ENCODE measurements at regions not wholly inside any gene's neighbourhood (a gene's known extent, or its start where the extent isn't known, plus 50 kb on each side); places are given as distances from the start of the nearest gene placed in this dataset.
A peak's percentile ranks its signal among the peaks of the same experiment; 100 is the strongest.

GRCh38 chr11:33631749-33632091 is 68.9 kb downstream of the C11orf91 start:
- H3K27ac ChIP-seq, result no peak overlapping the region
- H3K36me3 ChIP-seq, result no peaks in the 10 kb centered on the region
- DNase-seq (no peak), ATAC-seq (peak in 3 of 4 donors; percentile 36 to 60 (median 58))
- intact Hi-C loops (cut with DNase I), result no loop called here
- 68 to 81% (median 72%) methylated on average over 5 of the region's 5 CpGs for WGBS, 4 donors
- H3K9me3 ChIP-seq, result peaks cover 0 to 7% (median 0%) of the 10 kb centered on the region in 12 donors
- peaks cover 0 to 9% (median 0%) of the 10 kb centered on the region in 12 donors for H3K4me1 ChIP-seq
- TF ChIP-seq POLR2A (IDR thresholded peaks at IDR 0.05), result no peak
- no peak for TF ChIP-seq CTCF (IDR thresholded peaks at IDR 0.05)
- H3K27me3 ChIP-seq, result no peaks in the 10 kb centered on the region
- no peak overlapping the region for H3K4me3 ChIP-seq

- Histone ChIP-seq H3K36me3 (no peaks in the 10 kb centered on the region), H3K4me3 (no peak overlapping the region), H3K27ac (no peak overlapping the region), H3K27me3 (no peaks in the 10 kb centered on the region), H3K9me3 (peaks cover 0 to 7% (median 0%) of the 10 kb centered on the region in 12 donors), H3K4me1 (peaks cover 0 to 5% (median 0%) of the 10 kb centered on the region in 12 donors)
- ATAC-seq (no peak), DNase-seq (no peak)
- intact Hi-C loops (cut with DNase I), result no loop called here
- 82 to 93% (median 84%) methylated on average over 12 of the region's 12 CpGs for WGBS, 4 donors
- TF ChIP-seq CTCF (IDR thresholded peaks at IDR 0.05) (no peak), POLR2A (IDR thresholded peaks at IDR 0.05) (no peak)
These were observed 69.5 kb downstream of the C11orf91 start for GRCh38 chr11:33630936-33631748.

GRCh38 chr11:33624083-33624482 is 76.5 kb downstream of the C11orf91 start:
- Histone ChIP-seq H3K4me3 (no peak overlapping the region), H3K4me1 (peaks cover 0 to 5% (median 0%) of the 10 kb centered on the region in 12 donors), H3K9me3 (no peaks in the 10 kb centered on the region), H3K27me3 (no peaks in the 10 kb centered on the region), H3K36me3 (no peaks in the 10 kb centered on the region), H3K27ac (no peak overlapping the region)
- DNase-seq (peak in 3 of 5 donors; percentile 21 to 54 (median 42)), ATAC-seq (peak in 3 of 4 donors; percentile 49 to 67 (median 63))
- no peak for TF ChIP-seq POLR2A (IDR thresholded peaks at IDR 0.05)
- TF ChIP-seq CTCF (IDR thresholded peaks at IDR 0.05), result no peak
- intact Hi-C loops (cut with DNase I), result no loop called here

GRCh38 chr11:33622806-33623205 is 77.8 kb downstream of the C11orf91 start:
- 80 to 85% (median 83%) methylated on average over 6 of the region's 6 CpGs for WGBS, 4 donors
- intact Hi-C loops (cut with DNase I), result no loop called here

More at GRCh38 chr11:33622806-33623205, 77.8 kb downstream of the C11orf91 start:
- H3K4me1 ChIP-seq, result peaks cover 0 to 5% (median 0%) of the 10 kb centered on the region in 12 donors
- TF ChIP-seq CTCF (IDR thresholded peaks at IDR 0.05) (no peak), POLR2A (IDR thresholded peaks at IDR 0.05) (no peak)
- H3K36me3 ChIP-seq, result no peaks in the 10 kb centered on the region
- H3K4me3 ChIP-seq, result no peak overlapping the region
- no peak for DNase-seq
- no peak overlapping the region for H3K27ac ChIP-seq
- H3K9me3 ChIP-seq, result no peaks in the 10 kb centered on the region
- ATAC-seq, result no peak
- H3K27me3 ChIP-seq, result no peaks in the 10 kb centered on the region

Data from heart left ventricle (tissue), 16 donors.